LNCAP (cell line): ENCODE measurements at regions not wholly inside any gene's neighbourhood (a gene's known extent, or its start where the extent isn't known, plus 50 kb on each side); places are given as distances from the start of the nearest gene placed in this dataset.

ENCODE experiments used
- TF ChIP-seq, protein P1 (sequence below): fragments of 450-650 bp; IDR thresholded peaks from 2 replicates; pipeline ENCODE4 v1.5.1; 2017; ENCODE audit warnings: mild to moderate bottlenecking

DNA sequence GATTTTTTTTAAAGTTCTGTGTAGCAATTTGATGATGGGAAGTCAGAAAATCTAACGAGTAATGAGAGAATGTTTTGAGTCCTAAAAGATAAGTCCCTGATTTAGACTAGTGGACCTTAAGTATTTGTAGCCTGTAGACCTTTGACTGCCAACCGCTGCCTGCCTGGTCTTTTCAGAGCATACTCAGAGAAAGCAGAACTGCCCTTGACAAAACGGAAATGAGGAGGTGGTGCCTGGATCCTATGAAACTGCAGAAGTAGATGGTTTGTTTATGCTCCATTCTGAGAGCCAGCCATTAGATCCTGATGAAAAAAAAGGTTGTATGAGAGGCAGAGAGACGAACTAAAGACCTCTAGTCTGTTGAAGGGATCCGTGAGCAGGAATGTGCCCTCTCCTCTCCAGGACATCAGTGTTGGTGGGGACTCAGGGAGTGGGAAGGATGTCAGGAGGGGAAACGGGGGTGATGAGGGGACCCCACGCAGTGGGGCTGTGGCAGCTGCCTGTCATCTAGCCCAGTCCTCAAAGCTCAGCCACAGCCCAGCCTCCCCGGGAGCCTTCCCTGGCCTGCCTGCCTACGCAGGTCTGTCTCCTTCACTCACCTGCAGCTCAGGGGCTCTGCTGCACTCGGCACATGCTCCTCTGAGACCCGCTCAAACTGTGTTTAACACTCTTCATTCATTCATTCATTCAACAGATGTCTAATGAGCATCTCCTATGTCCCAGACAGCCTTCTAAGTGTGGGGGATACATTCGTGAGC, 447.5 kb downstream of the AACS start:
- TF ChIP-seq, protein P1, sequence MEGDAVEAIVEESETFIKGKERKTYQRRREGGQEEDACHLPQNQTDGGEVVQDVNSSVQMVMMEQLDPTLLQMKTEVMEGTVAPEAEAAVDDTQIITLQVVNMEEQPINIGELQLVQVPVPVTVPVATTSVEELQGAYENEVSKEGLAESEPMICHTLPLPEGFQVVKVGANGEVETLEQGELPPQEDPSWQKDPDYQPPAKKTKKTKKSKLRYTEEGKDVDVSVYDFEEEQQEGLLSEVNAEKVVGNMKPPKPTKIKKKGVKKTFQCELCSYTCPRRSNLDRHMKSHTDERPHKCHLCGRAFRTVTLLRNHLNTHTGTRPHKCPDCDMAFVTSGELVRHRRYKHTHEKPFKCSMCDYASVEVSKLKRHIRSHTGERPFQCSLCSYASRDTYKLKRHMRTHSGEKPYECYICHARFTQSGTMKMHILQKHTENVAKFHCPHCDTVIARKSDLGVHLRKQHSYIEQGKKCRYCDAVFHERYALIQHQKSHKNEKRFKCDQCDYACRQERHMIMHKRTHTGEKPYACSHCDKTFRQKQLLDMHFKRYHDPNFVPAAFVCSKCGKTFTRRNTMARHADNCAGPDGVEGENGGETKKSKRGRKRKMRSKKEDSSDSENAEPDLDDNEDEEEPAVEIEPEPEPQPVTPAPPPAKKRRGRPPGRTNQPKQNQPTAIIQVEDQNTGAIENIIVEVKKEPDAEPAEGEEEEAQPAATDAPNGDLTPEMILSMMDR = no peak

DNA sequence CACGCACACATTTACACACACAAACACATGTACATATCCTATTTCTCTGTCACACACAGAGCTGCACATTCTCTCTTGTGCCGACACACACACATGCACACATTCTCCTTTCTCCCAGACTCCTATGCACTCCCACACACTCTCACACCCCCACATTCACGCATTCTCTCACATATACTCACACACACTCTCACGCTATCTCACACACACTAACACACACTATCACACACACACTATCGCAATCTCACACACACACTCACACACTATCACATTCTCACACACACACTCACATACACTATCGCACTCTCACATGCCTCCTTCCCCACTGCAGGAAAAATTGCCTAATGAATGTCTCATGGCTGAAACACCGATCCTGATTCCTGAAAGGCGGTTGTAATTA, 450.7 kb downstream of the AACS start:
- TF ChIP-seq, protein P1 = no peak

DNA sequence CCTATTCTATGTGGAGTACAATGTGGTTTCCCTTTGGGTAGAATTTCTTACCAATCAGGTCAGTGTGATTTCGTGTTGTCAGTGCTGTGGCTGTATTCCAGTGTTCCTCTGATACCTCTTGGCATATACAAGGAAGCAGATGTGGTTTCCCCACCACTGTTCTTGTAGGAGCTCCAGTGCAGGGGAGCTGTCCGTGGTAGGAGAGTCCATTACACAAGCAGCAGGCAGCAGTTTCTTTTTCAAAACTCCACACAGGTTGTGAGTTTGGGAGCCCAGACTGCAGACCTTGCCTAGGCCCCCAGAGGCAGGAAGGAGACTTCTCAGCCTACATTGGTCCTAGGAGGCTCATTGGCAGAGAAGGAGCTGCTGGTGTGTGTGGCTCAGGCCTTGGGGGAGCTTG, 452.8 kb downstream of the AACS start:
- TF ChIP-seq, protein P1 = no peak

DNA sequence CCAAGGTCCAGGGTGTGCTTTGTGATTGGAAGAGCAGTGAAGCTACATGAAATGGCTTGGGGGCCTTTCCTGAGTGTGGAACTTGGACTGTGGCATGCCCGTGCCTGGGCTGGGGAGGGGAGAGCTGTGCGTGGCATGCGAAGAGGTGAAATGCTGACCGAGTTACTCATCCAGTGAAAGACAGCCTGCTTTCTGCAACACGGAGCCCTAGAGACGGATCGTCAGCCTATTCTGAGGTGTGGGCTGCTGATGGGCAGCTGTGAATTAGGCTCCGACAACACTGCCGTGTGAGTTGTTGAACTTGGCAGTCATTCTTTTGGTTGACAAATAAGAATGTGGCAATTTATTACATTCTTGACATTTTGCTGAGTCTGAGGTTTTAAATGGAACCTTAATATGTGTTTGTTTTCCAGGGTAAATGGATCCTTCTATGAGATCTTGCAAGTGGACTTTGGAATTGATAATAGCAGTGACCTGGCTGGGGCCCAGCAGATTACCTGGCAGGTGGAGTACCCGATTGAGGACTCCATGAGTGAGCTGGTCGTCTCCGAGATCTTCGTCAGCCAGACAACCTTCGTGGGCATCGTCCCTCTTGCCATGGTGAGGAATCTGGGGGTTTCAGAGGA, 453.9 kb downstream of the AACS start:
- TF ChIP-seq, protein P1 = no peak

DNA sequence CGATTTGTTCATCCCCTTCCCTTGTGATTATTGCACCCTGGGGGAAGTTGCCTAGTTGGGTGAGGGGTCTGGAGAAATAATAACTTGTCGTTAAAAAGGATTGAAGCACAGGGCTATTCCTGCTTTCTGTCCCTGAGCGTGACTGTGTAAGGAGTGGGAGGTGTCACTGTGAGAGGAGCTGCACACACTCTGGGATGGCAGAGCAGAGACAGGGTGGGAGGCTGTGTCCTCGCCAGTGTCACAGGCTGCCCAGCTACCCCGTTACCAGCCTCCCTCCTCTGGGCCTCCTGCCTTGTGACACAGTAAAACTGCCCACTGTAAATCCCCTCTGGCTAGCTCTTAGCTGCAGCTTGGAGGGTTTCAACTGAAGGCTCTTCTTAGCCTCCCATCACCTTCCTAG, 460.6 kb downstream of the AACS start:
- TF ChIP-seq, protein P1 = no peak

DNA sequence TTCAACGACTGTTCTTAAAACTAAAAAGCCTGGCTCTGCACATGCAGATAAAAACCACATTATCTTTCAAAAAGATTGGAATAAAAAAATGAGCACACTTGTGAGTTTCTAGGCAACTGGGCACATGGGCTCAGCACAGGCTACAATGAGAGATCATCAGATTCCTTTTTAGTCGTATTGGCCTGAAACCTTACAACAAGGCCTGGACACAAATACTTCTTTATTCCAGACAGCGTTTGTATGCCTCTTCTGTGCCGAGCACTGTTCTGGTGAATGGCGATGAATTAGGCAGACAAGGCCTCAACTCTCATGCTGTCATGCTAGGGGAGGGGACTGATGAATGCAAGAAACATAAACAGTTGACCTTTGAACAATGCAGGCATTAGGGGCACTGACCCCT, 463.0 kb downstream of the AACS start:
- TF ChIP-seq, protein P1 = no peak

DNA sequence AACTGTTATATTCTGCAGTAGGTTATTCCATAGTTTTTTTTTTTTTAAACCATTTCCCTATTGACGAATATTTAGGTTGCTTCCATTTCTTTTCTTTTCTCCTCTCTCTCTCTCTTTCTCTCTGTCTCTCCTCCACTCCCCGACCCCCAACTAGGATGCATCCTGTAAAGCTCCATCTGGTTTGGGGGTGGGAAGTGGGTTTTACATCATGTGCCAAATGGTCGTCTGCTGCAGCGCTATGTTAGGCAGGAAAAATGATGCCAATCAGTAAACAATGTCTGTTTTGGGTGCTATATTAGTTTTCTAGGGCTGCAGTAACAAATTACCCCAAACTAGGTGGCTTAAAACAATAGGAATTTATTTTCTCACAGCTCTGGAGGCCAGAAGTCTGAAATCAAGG, 465.0 kb downstream of the AACS start:
- TF ChIP-seq, protein P1 = no peak
